ENCODE measurements at regions not wholly inside any gene's neighbourhood (a gene's known extent, or its start where the extent isn't known, plus 50 kb on each side); places are given as distances from the start of the nearest gene placed in this dataset.

DNA sequence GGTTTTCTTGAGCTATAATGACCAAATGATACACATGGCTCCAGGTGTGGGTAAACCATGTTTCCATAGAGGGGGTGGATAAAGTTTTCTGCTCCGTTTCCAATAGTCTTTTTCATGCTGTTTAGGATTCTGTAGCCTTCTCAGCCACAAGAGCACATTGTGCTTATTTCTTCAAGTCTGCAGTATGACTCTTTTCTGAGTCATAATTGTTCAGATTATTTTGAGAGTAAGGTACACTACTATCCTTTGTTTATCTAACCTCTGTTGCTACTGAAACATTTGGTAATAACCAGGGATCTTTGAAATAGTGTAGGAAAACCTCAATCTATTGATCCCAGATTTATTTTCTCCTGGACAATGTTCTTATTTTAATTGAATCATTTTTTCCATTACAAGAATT is 247.9 kb upstream of the BMP2 start:
- TF ChIP-seq, protein P1, sequence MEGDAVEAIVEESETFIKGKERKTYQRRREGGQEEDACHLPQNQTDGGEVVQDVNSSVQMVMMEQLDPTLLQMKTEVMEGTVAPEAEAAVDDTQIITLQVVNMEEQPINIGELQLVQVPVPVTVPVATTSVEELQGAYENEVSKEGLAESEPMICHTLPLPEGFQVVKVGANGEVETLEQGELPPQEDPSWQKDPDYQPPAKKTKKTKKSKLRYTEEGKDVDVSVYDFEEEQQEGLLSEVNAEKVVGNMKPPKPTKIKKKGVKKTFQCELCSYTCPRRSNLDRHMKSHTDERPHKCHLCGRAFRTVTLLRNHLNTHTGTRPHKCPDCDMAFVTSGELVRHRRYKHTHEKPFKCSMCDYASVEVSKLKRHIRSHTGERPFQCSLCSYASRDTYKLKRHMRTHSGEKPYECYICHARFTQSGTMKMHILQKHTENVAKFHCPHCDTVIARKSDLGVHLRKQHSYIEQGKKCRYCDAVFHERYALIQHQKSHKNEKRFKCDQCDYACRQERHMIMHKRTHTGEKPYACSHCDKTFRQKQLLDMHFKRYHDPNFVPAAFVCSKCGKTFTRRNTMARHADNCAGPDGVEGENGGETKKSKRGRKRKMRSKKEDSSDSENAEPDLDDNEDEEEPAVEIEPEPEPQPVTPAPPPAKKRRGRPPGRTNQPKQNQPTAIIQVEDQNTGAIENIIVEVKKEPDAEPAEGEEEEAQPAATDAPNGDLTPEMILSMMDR (IDR thresholded peaks at IDR 0.05; ENCODE audit: low read depth, low read length) = no peak
- ChIA-PET CTCF (interaction anchor here (1.3 kb wide), 1 partner anchor 138 kb away, joined by 3 read pairs; no protein-coding TSS in a partner anchor), POLR2A (no interaction called here)
- Histone ChIP-seq H3K9me3 (ENCODE audit: control insufficient read depth, insufficient read depth, low read length) (no peaks in the 10 kb centered on the region), H3K27ac (ENCODE audit: low read depth, low read length) (peak overlapping the region; percentile 25), H3K27me3 (ENCODE audit: control insufficient read depth, insufficient read depth, low read length) (no peaks in the 10 kb centered on the region), H3K4me3 (ENCODE audit: low read depth, low read length) (no peak overlapping the region)
- DNase-seq (ENCODE audit: low read depth, low spot score) = peak; percentile 47

DNA sequence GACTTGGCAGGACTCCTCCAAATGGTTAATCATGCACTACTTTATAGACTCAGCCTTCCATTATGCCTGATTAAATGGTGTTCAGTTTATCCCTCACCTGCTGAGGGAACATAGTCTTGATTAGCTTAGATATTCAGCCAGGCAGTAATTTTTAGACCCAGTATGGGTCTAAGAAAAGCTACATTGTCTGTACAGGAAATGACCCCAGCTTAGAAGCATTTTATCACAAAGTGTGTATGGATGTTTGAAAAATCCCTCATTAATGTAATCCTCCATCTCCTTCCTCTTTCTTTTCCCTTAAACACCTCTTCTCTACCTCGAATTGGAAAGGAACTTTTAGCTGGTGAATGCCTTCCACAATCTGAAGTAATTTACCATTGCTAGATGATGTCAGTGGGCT is 252.2 kb upstream of the BMP2 start:
- Histone ChIP-seq H3K9me3 (ENCODE audit: control insufficient read depth, insufficient read depth, low read length) (no peaks in the 10 kb centered on the region), H3K4me3 (ENCODE audit: low read depth, low read length) (no peak overlapping the region), H3K27me3 (ENCODE audit: control insufficient read depth, insufficient read depth, low read length) (no peaks in the 10 kb centered on the region), H3K27ac (ENCODE audit: low read depth, low read length) (no peak overlapping the region)
- DNase-seq (ENCODE audit: low read depth, low spot score) = no peak
- POLR2A ChIA-PET = no interaction called here
- CTCF ChIA-PET = interaction anchor here (1.1 kb wide), 1 partner anchor 251 kb away, joined by 3 read pairs; no protein-coding TSS in a partner anchor
- TF ChIP-seq, protein P1 (IDR thresholded peaks at IDR 0.05; ENCODE audit: low read depth, low read length) = no peak

DNA sequence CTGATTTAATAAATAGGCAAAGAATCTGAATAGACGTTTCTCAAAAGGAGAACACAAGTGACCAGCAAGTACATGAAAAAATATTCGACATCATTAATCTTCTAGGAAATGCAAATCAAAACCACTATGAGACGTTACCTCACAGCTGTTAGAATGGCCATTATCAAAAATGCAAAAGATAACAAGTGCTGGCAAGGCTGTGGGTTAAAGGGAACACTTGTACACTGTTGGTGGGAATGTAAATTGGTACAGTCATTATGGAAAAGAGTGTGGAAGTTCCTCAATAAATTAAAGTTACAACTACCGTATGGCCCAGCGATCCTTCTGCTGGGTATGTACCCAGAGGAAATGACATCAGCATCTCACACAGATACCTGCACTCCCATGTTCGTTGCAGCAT is 253.9 kb upstream of the BMP2 start:
- POLR2A ChIA-PET = no interaction called here
- CTCF ChIA-PET = no interaction called here
- no peaks in the 10 kb centered on the region for H3K9me3 ChIP-seq (ENCODE audit: control insufficient read depth, insufficient read depth, low read length)
- H3K27me3 ChIP-seq (ENCODE audit: control insufficient read depth, insufficient read depth, low read length) = no peaks in the 10 kb centered on the region
- DNase-seq (ENCODE audit: low read depth, low spot score) = no peak
- no peak overlapping the region for H3K27ac ChIP-seq (ENCODE audit: low read depth, low read length)
- TF ChIP-seq, protein P1 (IDR thresholded peaks at IDR 0.05; ENCODE audit: low read depth, low read length) = no peak
- no peak overlapping the region for H3K4me3 ChIP-seq (ENCODE audit: low read depth, low read length)

DNA sequence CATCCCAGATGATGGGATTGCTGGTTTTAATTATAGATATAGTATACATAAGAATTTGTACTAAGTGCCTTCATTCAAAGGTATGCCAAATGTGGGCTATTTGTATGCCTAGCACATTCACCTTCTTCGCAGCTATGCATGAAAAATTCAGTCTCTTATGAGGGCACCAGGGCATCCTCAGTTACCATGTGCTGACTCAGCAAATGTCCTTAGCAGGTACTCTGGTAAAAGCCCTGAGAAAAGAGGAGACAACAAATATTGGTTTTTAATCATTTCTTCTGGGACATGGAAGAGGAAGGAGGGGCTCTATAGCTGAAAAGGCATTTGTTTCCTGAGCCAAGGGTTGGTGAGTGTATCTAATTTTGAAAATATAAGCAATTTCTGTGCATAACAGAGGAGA is 258.1 kb upstream of the BMP2 start:
- DNase-seq (ENCODE audit: low read depth, low spot score) = no peak
- ChIA-PET CTCF (no interaction called here), POLR2A (no interaction called here)
- H3K9me3 ChIP-seq (ENCODE audit: control insufficient read depth, insufficient read depth, low read length) = no peaks in the 10 kb centered on the region
- H3K4me3 ChIP-seq (ENCODE audit: low read depth, low read length) = no peak overlapping the region
- H3K27ac ChIP-seq (ENCODE audit: low read depth, low read length) = no peak overlapping the region
- no peaks in the 10 kb centered on the region for H3K27me3 ChIP-seq (ENCODE audit: control insufficient read depth, insufficient read depth, low read length)
- TF ChIP-seq, protein P1 (IDR thresholded peaks at IDR 0.05; ENCODE audit: low read depth, low read length) = no peak

DNA sequence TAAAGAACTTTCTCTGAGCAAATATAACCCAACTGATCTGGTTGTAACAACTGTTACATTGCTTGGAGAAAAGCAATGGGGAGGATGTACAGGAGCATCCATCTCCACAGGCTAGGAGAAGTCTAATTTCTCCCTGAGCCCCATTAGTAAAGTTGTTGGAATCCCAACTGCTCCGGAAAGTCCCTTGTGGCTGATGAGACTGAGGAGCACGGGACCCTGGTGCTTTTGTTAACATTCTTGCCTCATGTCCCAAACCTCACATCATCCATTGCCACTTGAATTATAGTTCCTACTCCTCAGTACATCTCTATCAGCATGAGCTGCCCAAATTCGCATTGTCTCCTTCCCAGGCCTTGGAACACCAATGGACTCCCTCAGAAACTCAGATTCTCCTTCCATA is 260.6 kb upstream of the BMP2 start:
- Histone ChIP-seq H3K4me3 (ENCODE audit: low read depth, low read length) (no peak overlapping the region), H3K9me3 (ENCODE audit: control insufficient read depth, insufficient read depth, low read length) (no peaks in the 10 kb centered on the region), H3K27me3 (ENCODE audit: control insufficient read depth, insufficient read depth, low read length) (no peaks in the 10 kb centered on the region), H3K27ac (ENCODE audit: low read depth, low read length) (no peak overlapping the region)
- no peak for DNase-seq (ENCODE audit: low read depth, low spot score)
- ChIA-PET CTCF (no interaction called here), POLR2A (no interaction called here)
- TF ChIP-seq, protein P1 (IDR thresholded peaks at IDR 0.05; ENCODE audit: low read depth, low read length) = no peak

Measured in AG04450 (cell line).